IPS-18a (cell line): ENCODE measurements at regions not wholly inside any gene's neighbourhood (a gene's known extent, or its start where the extent isn't known, plus 50 kb on each side); places are given as distances from the start of the nearest gene placed in this dataset.
"Not testable (repeated sequence)": the region's sequence is repeated elsewhere in the genome, so short reads cannot be mapped to it uniquely, and the experiment has no call there.

ENCODE experiments used
- H3K27ac ChIP-seq: one replicate; pipeline ENCODE4 v1.5.1; 2013; ENCODE audit warnings: low read length
- H3K27me3 ChIP-seq: one replicate; pipeline ENCODE4 v1.6.1; 2013; ENCODE audit warnings: mild to moderate bottlenecking, low read length; ENCODE audit not compliant: control insufficient read depth, insufficient read depth
- H3K36me3 ChIP-seq: one replicate; pipeline ENCODE4 v1.6.1; 2013; ENCODE audit warnings: low read depth, low read length; ENCODE audit not compliant: control insufficient read depth
- H3K4me1 ChIP-seq: one replicate; pipeline ENCODE4 v1.6.1; 2013; ENCODE audit warnings: low read depth, low read length; ENCODE audit not compliant: control insufficient read depth
- H3K4me3 ChIP-seq: one replicate; pipeline ENCODE4 v1.5.1; 2013; ENCODE audit warnings: low read length
- H3K9ac ChIP-seq: one replicate; pipeline ENCODE4 v1.6.1; 2013; ENCODE audit warnings: mild to moderate bottlenecking, low read length, moderate library complexity
- H3K9me3 ChIP-seq: one replicate; pipeline ENCODE4 v1.6.1; 2013; ENCODE audit warnings: low read depth, low read length; ENCODE audit not compliant: control insufficient read depth

GRCh38 chr22:47535681-47536080 lies 773.2 kb downstream of the TBC1D22A start:
- Histone ChIP-seq H3K9me3 (peaks cover 36% of the 10 kb centered on the region), H3K27me3 (no peaks in the 10 kb centered on the region)

GRCh38 chr22:47534804-47535410 lies 772.5 kb downstream of the TBC1D22A start:
- no peak overlapping the region for H3K9ac ChIP-seq
- no peak overlapping the region for H3K4me3 ChIP-seq
- H3K4me1 ChIP-seq: no peaks in the 10 kb centered on the region
- no peaks in the 10 kb centered on the region for H3K36me3 ChIP-seq
- peaks cover 36% of the 10 kb centered on the region for H3K9me3 ChIP-seq
- no peaks in the 10 kb centered on the region for H3K27me3 ChIP-seq
- no peak overlapping the region for H3K27ac ChIP-seq

More at GRCh38 chr22:47535681-47536080, 773.2 kb downstream of the TBC1D22A start:
- H3K27ac ChIP-seq: no peak overlapping the region
- H3K4me1 ChIP-seq: no peaks in the 10 kb centered on the region
- no peak overlapping the region for H3K9ac ChIP-seq
- H3K36me3 ChIP-seq: no peaks in the 10 kb centered on the region
- no peak overlapping the region for H3K4me3 ChIP-seq

- no peak overlapping the region for H3K4me3 ChIP-seq
- no peak overlapping the region for H3K27ac ChIP-seq
- H3K9ac ChIP-seq: no peak overlapping the region
- no peaks in the 10 kb centered on the region for H3K27me3 ChIP-seq
- H3K36me3 ChIP-seq: no peaks in the 10 kb centered on the region
- no peaks in the 10 kb centered on the region for H3K4me1 ChIP-seq
- peaks cover 39% of the 10 kb centered on the region for H3K9me3 ChIP-seq
Measured at GRCh38 chr22:47533961-47534803, 771.7 kb downstream of the TBC1D22A start.

GRCh38 chr22:47517062-47517461 lies 754.6 kb downstream of the TBC1D22A start:
- H3K27me3 ChIP-seq: no peaks in the 10 kb centered on the region
- no peak overlapping the region for H3K4me3 ChIP-seq
- H3K9me3 ChIP-seq: peaks cover 84% of the 10 kb centered on the region
- no peak overlapping the region for H3K9ac ChIP-seq
- H3K27ac ChIP-seq: no peak overlapping the region
- no peaks in the 10 kb centered on the region for H3K36me3 ChIP-seq
- H3K4me1 ChIP-seq: no peaks in the 10 kb centered on the region

- peaks cover 82% of the 10 kb centered on the region for H3K9me3 ChIP-seq
- no peak overlapping the region for H3K27ac ChIP-seq
- H3K9ac ChIP-seq: no peak overlapping the region
- H3K36me3 ChIP-seq: no peaks in the 10 kb centered on the region
- H3K4me3 ChIP-seq: no peak overlapping the region
- no peaks in the 10 kb centered on the region for H3K4me1 ChIP-seq
- H3K27me3 ChIP-seq: no peaks in the 10 kb centered on the region
Measured at GRCh38 chr22:47515384-47516125, 753.1 kb downstream of the TBC1D22A start.

- Histone ChIP-seq H3K27ac (no peak overlapping the region), H3K27me3 (no peaks in the 10 kb centered on the region), H3K9me3 (peaks cover 75% of the 10 kb centered on the region)
Measured at GRCh38 chr22:47512617-47513016, 750.2 kb downstream of the TBC1D22A start.

GRCh38 chr22:47504962-47505361 lies 742.5 kb downstream of the TBC1D22A start:
- H3K36me3 ChIP-seq: no peaks in the 10 kb centered on the region
- H3K27ac ChIP-seq: no peak overlapping the region
- H3K27me3 ChIP-seq: no peaks in the 10 kb centered on the region
- no peaks in the 10 kb centered on the region for H3K4me1 ChIP-seq
- no peak overlapping the region for H3K9ac ChIP-seq
- peaks cover 65% of the 10 kb centered on the region for H3K9me3 ChIP-seq
- no peak overlapping the region for H3K4me3 ChIP-seq

More at GRCh38 chr22:47512617-47513016, 750.2 kb downstream of the TBC1D22A start:
- no peak overlapping the region for H3K4me3 ChIP-seq
- no peak overlapping the region for H3K9ac ChIP-seq
- no peaks in the 10 kb centered on the region for H3K4me1 ChIP-seq
- H3K36me3 ChIP-seq: no peaks in the 10 kb centered on the region

GRCh38 chr22:47498969-47499495 lies 736.6 kb downstream of the TBC1D22A start:
- Histone ChIP-seq H3K4me3 (no peak overlapping the region), H3K9ac (no peak overlapping the region), H3K36me3 (no peaks in the 10 kb centered on the region)

GRCh38 chr22:47497666-47498065 lies 735.2 kb downstream of the TBC1D22A start:
- H3K27me3 ChIP-seq: no peaks in the 10 kb centered on the region
- no peaks in the 10 kb centered on the region for H3K4me1 ChIP-seq
- H3K27ac ChIP-seq: no peak overlapping the region
- no peaks in the 10 kb centered on the region for H3K36me3 ChIP-seq
- no peak overlapping the region for H3K9ac ChIP-seq
- H3K9me3 ChIP-seq: peaks cover 80% of the 10 kb centered on the region
- no peak overlapping the region for H3K4me3 ChIP-seq

More at GRCh38 chr22:47498969-47499495, 736.6 kb downstream of the TBC1D22A start:
- Histone ChIP-seq H3K9me3 (peaks cover 76% of the 10 kb centered on the region), H3K27me3 (no peaks in the 10 kb centered on the region), H3K27ac (no peak overlapping the region), H3K4me1 (no peaks in the 10 kb centered on the region)

- Histone ChIP-seq H3K4me1 (no peaks in the 10 kb centered on the region), H3K9ac (no peak overlapping the region), H3K9me3 (peaks cover 84% of the 10 kb centered on the region), H3K27ac (no peak overlapping the region), H3K4me3 (no peak overlapping the region), H3K36me3 (no peaks in the 10 kb centered on the region), H3K27me3 (no peaks in the 10 kb centered on the region)
Measured at GRCh38 chr22:47495110-47495509, 732.7 kb downstream of the TBC1D22A start.

GRCh38 chr22:47488131-47488530 lies 725.7 kb downstream of the TBC1D22A start:
- H3K27me3 ChIP-seq, H3K36me3 ChIP-seq, H3K4me1 ChIP-seq, H3K4me3 ChIP-seq, H3K27ac ChIP-seq, H3K9ac ChIP-seq: not testable (repeated sequence)
- H3K9me3 ChIP-seq: peaks cover 61% of the 10 kb centered on the region
